ENCODE measurements at regions not wholly inside any gene's neighbourhood (a gene's known extent, or its start where the extent isn't known, plus 50 kb on each side); places are given as distances from the start of the nearest gene placed in this dataset.

GRCh38 chr17:36661047-36661666 is 59.8 kb downstream of the MRM1 start:
- Histone ChIP-seq H3K4me1 (ENCODE audit: control insufficient read depth, insufficient read depth, low read length) (0 out of 2 replicates have a peak, but pooled peaks cover 2% of the 10 kb centered on the region), H3K9me3 (ENCODE audit: control insufficient read depth, insufficient read depth, low read depth, low read length) (no peaks in the 10 kb centered on the region), H3K4me3 (ENCODE audit: low read depth, low read length) (no peak overlapping the region), H3K36me3 (ENCODE audit: control insufficient read depth in 2 of 2, insufficient read depth in 1 of 2, low read length in 2 of 2) (no peaks in the 10 kb centered on the region), H3K27ac (ENCODE audit: extremely low read depth, low read depth, low read length) (no peak overlapping the region)
- TF ChIP-seq ZNF146 (tag by site-specific recombination; IDR thresholded peaks at IDR 0.05), result no peak
- TF ChIP-seq ZSCAN16 (tag by site-specific recombination; IDR thresholded peaks at IDR 0.05), result no peak
- TF ChIP-seq ZNF600 (tag by site-specific recombination; IDR thresholded peaks at IDR 0.05), result no peak
- no peak for TF ChIP-seq ZNF37A (tag by site-specific recombination; IDR thresholded peaks at IDR 0.05)
- TF ChIP-seq KLF1 (tag by site-specific recombination; IDR thresholded peaks at IDR 0.05), result no peak
- no peak for TF ChIP-seq ZSCAN23 (tag by site-specific recombination; IDR thresholded peaks at IDR 0.05)
- no peak for TF ChIP-seq ZBTB11 (tag by site-specific recombination; conservative IDR thresholded peaks at IDR 0.05; ENCODE audit: low read depth)
- no peak for TF ChIP-seq PRDM4 (tag by site-specific recombination; IDR thresholded peaks at IDR 0.05)
- TF ChIP-seq ZNF433 (tag by site-specific recombination; IDR thresholded peaks at IDR 0.05; ENCODE audit: low read depth), result no peak
- CTCF ChIA-PET, result interaction anchor here (0.6 kb wide), 1 partner anchor 9 kb away, joined by 3 read pairs; no protein-coding TSS in a partner anchor
- POLR2A ChIA-PET, result no interaction called here

GRCh38 chr17:36661688-36662087 is 60.3 kb downstream of the MRM1 start:
- ChIA-PET POLR2A (no interaction called here), CTCF (interaction anchor here (0.6 to 1.0 kb wide), 3 partner anchors 8 to 421 kb away, joined by 3 read pairs; no protein-coding TSS in a partner anchor)
- TF ChIP-seq ZNF24 (tag by site-specific recombination; IDR thresholded peaks at IDR 0.05), result no peak
- TF ChIP-seq ZNF366 (tag by site-specific recombination; conservative IDR thresholded peaks at IDR 0.05), result no peak
- TF ChIP-seq ZSCAN4 (tag by site-specific recombination; IDR thresholded peaks at IDR 0.05), result peak; percentile 90
- Histone ChIP-seq H3K4me3 (ENCODE audit: low read depth, low read length) (no peak overlapping the region), H3K36me3 (ENCODE audit: control insufficient read depth in 2 of 2, insufficient read depth in 1 of 2, low read length in 2 of 2) (no peaks in the 10 kb centered on the region), H3K9me3 (ENCODE audit: control insufficient read depth, insufficient read depth, low read depth, low read length) (no peaks in the 10 kb centered on the region), H3K27ac (ENCODE audit: extremely low read depth, low read depth, low read length) (no peak overlapping the region), H3K4me1 (ENCODE audit: control insufficient read depth, insufficient read depth, low read length) (0 out of 2 replicates have a peak, but pooled peaks cover 2% of the 10 kb centered on the region)

GRCh38 chr17:36665417-36665816 is 64.0 kb downstream of the MRM1 start:
- TF ChIP-seq PRDM10 (tag by site-specific recombination; IDR thresholded peaks at IDR 0.05) (no peak), KLF17 (tag by site-specific recombination; IDR thresholded peaks at IDR 0.05) (no peak), SCRT2 (tag by site-specific recombination; IDR thresholded peaks at IDR 0.05) (no peak), MEIS1 (CRISPR knock-in tag; IDR thresholded peaks at IDR 0.05; ENCODE audit: borderline replicate concordance) (no peak), ZNF138 (tag by site-specific recombination; IDR thresholded peaks at IDR 0.05; ENCODE audit: borderline replicate concordance) (no peak), WT1 (tag by site-specific recombination; IDR thresholded peaks at IDR 0.05) (no peak), ZNF354C (tag by site-specific recombination; IDR thresholded peaks at IDR 0.05; ENCODE audit: borderline replicate concordance, low read depth) (no peak)
- ChIA-PET CTCF (interaction anchor here (0.6 to 1.2 kb wide), 3 partner anchors 20 to 273 kb away, joined by 3 read pairs; no protein-coding TSS in a partner anchor), POLR2A (interaction anchor here (0.8 kb wide), 1 partner anchor 74 kb away, joined by 3 read pairs; the partner anchor contains the start of gene DHRS11)
- H3K36me3 ChIP-seq (ENCODE audit: control insufficient read depth in 2 of 2, insufficient read depth in 1 of 2, low read length in 2 of 2), result no peaks in the 10 kb centered on the region
- no peak overlapping the region for H3K27ac ChIP-seq (ENCODE audit: extremely low read depth, low read depth, low read length)
- H3K9me3 ChIP-seq (ENCODE audit: control insufficient read depth, insufficient read depth, low read depth, low read length), result no peaks in the 10 kb centered on the region
- no peak overlapping the region for H3K4me3 ChIP-seq (ENCODE audit: low read depth, low read length)
- H3K4me1 ChIP-seq (ENCODE audit: control insufficient read depth, insufficient read depth, low read length), result no peaks in the 10 kb centered on the region

Measured in HEK293 (cell line).